ENCODE measurements at regions not wholly inside any gene's neighbourhood (a gene's known extent, or its start where the extent isn't known, plus 50 kb on each side); places are given as distances from the start of the nearest gene placed in this dataset.

GRCh38 chr3:71927505-71928066, 142.6 kb upstream of the PROK2 start:
- no peak for TF ChIP-seq CTCF (IDR thresholded peaks at IDR 0.05; ENCODE audit: control extremely low read depth in 1 of 3, insufficient read depth in 1 of 3, low read depth in 1 of 3, low read length in 3 of 3)
- TF ChIP-seq POLR2AphosphoS5 (IDR thresholded peaks at IDR 0.05; ENCODE audit: low read depth, low read length), result no peak
- TF ChIP-seq SIN3A (conservative IDR thresholded peaks at IDR 0.05 in 1 of 2, IDR thresholded peaks at IDR 0.05 in 1 of 2; ENCODE audit: low read depth in 1 of 2, low read length in 2 of 2), result no peak
- TF ChIP-seq USF2 (IDR thresholded peaks at IDR 0.05; ENCODE audit: low read length), result no peak
- no peak for TF ChIP-seq ZNF274 (IDR thresholded peaks at IDR 0.05; ENCODE audit: borderline replicate concordance, extremely low read depth, low read length)
- no peak for TF ChIP-seq ATF2 (IDR thresholded peaks at IDR 0.05; ENCODE audit: low read length)
- no peak for TF ChIP-seq EZH2 (IDR thresholded peaks at IDR 0.05; ENCODE audit: low read depth, low read length, severe bottlenecking)
- TF ChIP-seq HDAC2 (IDR thresholded peaks at IDR 0.05; ENCODE audit: borderline replicate concordance in 1 of 2, low read depth in 2 of 2, low read length in 2 of 2), result no peak
- no peak for TF ChIP-seq RAD21 (IDR thresholded peaks at IDR 0.05 in 1 of 2, conservative IDR thresholded peaks at IDR 0.05 in 1 of 2; ENCODE audit: low read depth in 2 of 2, low read length in 2 of 2)
- no peak for TF ChIP-seq SRF (IDR thresholded peaks at IDR 0.05; ENCODE audit: low read depth, low read length)
- no peak for TF ChIP-seq CEBPB (IDR thresholded peaks at IDR 0.05; ENCODE audit: low read depth, low read length)

All from H1 (cell line).